ENCODE measurements at regions not wholly inside any gene's neighbourhood (a gene's known extent, or its start where the extent isn't known, plus 50 kb on each side); places are given as distances from the start of the nearest gene placed in this dataset.

DNA sequence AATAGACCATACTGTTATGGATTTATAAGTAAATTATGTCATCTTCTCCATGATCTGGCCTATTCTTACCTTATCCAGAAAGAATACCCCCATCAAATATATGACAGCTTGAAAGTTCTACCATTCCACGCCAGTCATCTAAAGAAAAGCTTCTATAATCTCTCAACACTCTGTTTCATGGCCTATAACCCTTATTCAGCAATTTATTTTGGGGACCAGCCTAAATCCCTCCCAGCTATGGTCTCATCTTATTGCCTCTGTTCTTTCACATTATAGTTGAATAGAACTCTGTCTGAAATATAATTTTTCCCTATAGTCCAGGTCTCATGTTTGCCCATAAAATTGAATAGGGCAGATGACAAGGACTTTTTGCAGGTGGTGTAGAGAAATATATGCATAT is 2387.6 kb upstream of the WWC1 start:
- Mint-ChIP-seq H3K4me3 (no peak overlapping the region), H3K4me1 (ENCODE audit: low read depth) (no peaks in the 10 kb centered on the region), H3K9me3 (peaks cover 2% of the 10 kb centered on the region), H3K36me3 (no peaks in the 10 kb centered on the region), H3K27ac (no peak overlapping the region), H3K27me3 (no peaks in the 10 kb centered on the region)
- no peak for DNase-seq
- intact Hi-C loops (cut with micrococcal nuclease), result no loop called here
- ChIA-PET CTCF (no interaction called here), POLR2A (no interaction called here)

DNA sequence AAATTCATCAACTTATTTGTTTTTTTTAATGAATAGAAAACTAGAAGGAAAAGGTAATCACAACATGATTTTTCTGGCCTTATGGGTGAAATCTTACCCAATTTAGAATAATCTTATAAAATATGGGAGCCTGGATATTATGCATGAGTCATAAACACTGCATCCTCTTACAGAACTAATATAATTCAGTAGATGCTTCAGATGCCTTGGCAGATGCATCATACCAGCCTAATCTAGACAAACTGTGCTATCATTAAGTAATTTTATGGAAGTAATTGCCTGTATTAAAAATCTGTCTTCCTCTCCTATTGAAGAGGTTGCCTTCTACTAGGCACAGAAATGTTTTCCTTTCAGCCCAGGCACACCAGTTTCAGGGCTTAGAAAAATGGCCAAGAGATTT is 2384.6 kb upstream of the WWC1 start:
- POLR2A ChIA-PET, result no interaction called here
- H3K36me3 Mint-ChIP-seq, result no peaks in the 10 kb centered on the region
- H3K4me1 Mint-ChIP-seq (ENCODE audit: low read depth), result no peaks in the 10 kb centered on the region
- CTCF ChIA-PET, result no interaction called here
- DNase-seq, result no peak
- no peak overlapping the region for H3K27ac Mint-ChIP-seq
- no peak overlapping the region for H3K4me3 Mint-ChIP-seq
- H3K9me3 Mint-ChIP-seq, result peaks cover 8% of the 10 kb centered on the region
- intact Hi-C loops (cut with micrococcal nuclease), result no loop called here
- no peaks in the 10 kb centered on the region for H3K27me3 Mint-ChIP-seq

DNA sequence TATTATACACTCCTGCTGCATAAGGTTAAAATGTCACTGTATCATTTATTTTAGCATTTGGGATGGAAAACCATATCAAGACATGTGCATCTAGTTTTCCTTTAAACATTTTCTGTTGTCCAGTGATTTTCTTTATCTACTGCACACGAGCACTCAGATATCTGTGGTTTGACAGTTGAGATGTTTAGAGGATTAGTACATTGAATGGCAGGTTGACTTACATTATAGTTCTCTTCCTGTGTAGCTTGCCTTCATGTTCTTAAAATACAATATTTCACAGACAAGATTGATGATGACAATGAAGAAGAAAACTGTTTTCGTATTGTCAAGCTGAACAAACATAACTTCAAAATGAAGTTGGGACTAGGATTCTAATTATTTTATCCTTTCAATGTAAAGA is 2378.4 kb upstream of the WWC1 start:
- ChIA-PET POLR2A (no interaction called here), CTCF (no interaction called here)
- Mint-ChIP-seq H3K4me3 (no peak overlapping the region), H3K27me3 (no peaks in the 10 kb centered on the region), H3K4me1 (ENCODE audit: low read depth) (no peaks in the 10 kb centered on the region), H3K36me3 (no peaks in the 10 kb centered on the region), H3K27ac (no peak overlapping the region), H3K9me3 (peaks cover 16% of the 10 kb centered on the region)
- intact Hi-C loops (cut with micrococcal nuclease), result no loop called here
- no peak for DNase-seq

DNA sequence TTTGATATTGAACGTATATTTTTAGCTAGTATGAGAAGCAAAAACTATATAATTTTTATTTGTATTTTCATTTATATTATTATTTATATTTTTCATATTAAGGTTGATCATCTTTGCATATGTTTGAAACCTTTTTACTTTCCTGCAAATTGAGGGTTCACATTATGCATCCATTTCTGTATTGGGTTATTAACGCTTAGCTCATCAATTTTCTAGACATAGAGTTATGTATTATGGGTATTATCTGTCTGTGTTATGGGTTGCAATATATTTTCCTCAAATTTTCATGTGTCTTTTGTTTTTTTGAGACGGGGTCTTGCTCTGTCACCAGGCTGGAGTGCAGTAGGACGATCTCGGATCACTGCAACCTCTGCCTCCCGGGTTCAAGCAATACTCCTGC is 2377.0 kb upstream of the WWC1 start:
- no peak for DNase-seq
- intact Hi-C loops (cut with micrococcal nuclease), result no loop called here
- Mint-ChIP-seq H3K4me1 (ENCODE audit: low read depth) (no peaks in the 10 kb centered on the region), H3K27me3 (no peaks in the 10 kb centered on the region), H3K36me3 (no peaks in the 10 kb centered on the region), H3K4me3 (no peak overlapping the region), H3K27ac (no peak overlapping the region), H3K9me3 (peaks cover 10% of the 10 kb centered on the region)
- ChIA-PET POLR2A (no interaction called here), CTCF (no interaction called here)

DNA sequence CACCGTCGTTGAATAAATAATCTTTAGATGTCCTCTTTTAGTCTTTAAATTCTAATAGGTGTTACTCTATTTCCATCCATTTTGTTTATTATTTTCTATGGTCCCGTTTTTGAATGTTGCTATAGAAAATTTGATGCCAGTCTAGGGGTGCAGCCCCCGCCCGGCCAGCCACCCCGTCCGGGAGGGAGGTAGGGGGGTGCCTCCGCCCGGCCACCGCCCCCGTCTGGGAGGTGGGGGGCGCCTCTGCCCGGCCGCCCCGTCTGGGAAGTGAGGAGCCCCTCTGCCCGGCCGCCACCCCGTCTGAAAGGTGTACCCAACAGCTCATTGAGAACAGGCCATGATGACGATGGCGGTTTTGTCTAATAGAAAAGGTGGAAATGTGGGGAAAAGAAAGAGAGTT is 2372.2 kb upstream of the WWC1 start:
- ChIA-PET CTCF (no interaction called here), POLR2A (no interaction called here)
- H3K4me1 Mint-ChIP-seq (ENCODE audit: low read depth), result no peaks in the 10 kb centered on the region
- DNase-seq, result no peak
- no peak overlapping the region for H3K27ac Mint-ChIP-seq
- no peak overlapping the region for H3K4me3 Mint-ChIP-seq
- H3K27me3 Mint-ChIP-seq, result no peaks in the 10 kb centered on the region
- H3K36me3 Mint-ChIP-seq, result no peaks in the 10 kb centered on the region
- peaks cover 8% of the 10 kb centered on the region for H3K9me3 Mint-ChIP-seq
- intact Hi-C loops (cut with micrococcal nuclease), result no loop called here

DNA sequence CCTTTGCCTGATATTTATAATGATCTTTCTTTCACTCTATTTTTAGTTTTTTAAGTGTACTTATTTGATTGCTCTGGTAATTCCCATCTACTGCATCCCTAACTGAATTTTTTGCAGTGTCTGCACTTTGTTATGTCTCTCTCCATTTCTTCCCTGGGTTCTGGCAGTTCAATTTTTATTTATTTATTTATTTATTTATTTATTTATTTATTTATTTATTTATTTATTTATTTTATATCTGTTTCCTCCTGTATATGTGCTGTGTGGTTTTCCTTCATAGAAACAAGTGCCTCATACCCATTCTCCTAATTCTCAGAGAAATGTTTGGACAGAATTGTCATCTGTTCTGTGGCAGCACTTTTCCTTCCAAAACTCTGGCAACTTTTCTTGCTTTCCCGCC is 2370.8 kb upstream of the WWC1 start:
- Mint-ChIP-seq H3K9me3 (peaks cover 9% of the 10 kb centered on the region), H3K27ac (no peak overlapping the region), H3K4me3 (no peak overlapping the region), H3K36me3 (no peaks in the 10 kb centered on the region), H3K27me3 (no peaks in the 10 kb centered on the region), H3K4me1 (ENCODE audit: low read depth) (no peaks in the 10 kb centered on the region)
- ChIA-PET CTCF (no interaction called here), POLR2A (no interaction called here)
- intact Hi-C loops (cut with micrococcal nuclease), result no loop called here
- no peak for DNase-seq

DNA sequence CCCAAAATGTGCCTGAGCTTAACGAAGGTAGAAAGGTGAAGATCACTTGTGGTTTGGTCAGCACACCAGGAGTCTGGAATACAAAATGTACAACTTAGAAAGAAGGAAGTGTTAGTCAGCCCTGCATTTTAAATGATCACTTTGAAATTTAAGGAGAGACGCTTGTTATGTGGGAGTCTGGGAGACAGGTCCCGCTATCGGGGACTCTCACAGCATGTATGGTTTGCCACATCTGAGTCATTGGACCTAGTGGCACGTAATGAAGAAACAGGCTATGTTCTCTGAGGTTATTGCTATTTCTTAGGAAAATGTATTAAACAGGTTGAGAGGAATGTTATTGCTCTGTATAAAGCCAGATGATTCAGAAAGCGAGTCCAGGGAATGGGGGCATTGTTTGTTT is 2362.5 kb upstream of the WWC1 start:
- intact Hi-C loops (cut with micrococcal nuclease), result no loop called here
- no peak overlapping the region for H3K27ac Mint-ChIP-seq
- H3K9me3 Mint-ChIP-seq, result peaks cover 23% of the 10 kb centered on the region
- H3K4me3 Mint-ChIP-seq, result no peak overlapping the region
- no peaks in the 10 kb centered on the region for H3K36me3 Mint-ChIP-seq
- DNase-seq, result no peak
- H3K27me3 Mint-ChIP-seq, result no peaks in the 10 kb centered on the region
- ChIA-PET CTCF (no interaction called here), POLR2A (no interaction called here)
- H3K4me1 Mint-ChIP-seq (ENCODE audit: low read depth), result no peaks in the 10 kb centered on the region

DNA sequence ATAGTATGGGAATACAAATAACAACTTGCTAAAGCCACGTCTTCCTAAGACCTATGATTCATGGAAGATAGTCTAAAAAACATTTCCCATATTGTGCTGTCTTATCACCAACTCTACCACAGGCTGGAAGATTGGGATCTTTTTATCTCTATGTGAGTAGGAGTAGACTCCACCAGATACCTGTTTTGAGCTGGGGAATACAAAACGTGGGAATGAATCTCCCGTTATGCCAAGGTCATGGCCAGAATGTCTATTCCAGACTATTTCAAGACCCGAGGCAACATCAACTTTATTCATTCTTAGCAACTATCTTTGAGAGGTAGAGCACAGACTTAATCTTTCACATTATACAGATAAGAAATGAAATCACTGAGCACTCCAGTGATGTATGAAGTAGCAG is 2350.9 kb upstream of the WWC1 start:
- H3K4me1 Mint-ChIP-seq (ENCODE audit: low read depth), result no peaks in the 10 kb centered on the region
- H3K9me3 Mint-ChIP-seq, result no peaks in the 10 kb centered on the region
- ChIA-PET POLR2A (no interaction called here), CTCF (no interaction called here)
- no peak overlapping the region for H3K4me3 Mint-ChIP-seq
- no peaks in the 10 kb centered on the region for H3K36me3 Mint-ChIP-seq
- H3K27ac Mint-ChIP-seq, result no peak overlapping the region
- intact Hi-C loops (cut with micrococcal nuclease), result no loop called here
- DNase-seq, result no peak
- no peaks in the 10 kb centered on the region for H3K27me3 Mint-ChIP-seq

DNA sequence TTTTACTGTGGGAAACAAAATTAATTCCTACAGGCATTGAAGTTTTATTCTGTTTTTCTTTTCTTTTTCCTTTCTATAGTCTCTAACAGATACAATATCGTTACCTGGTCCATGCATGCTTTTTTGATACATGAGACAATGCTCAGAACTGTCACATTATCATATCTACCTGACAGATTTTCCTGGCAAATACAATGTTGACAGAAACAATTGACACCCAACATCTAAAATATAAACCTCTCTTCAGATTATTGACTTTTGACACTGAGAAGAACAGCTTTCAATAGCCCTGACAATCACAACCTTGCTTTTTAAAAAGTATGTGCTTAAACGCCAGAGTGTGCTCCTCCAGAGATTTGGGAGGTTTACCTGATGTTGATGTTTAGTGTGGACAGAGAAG is 2334.6 kb upstream of the WWC1 start:
- no peaks in the 10 kb centered on the region for H3K27me3 Mint-ChIP-seq
- no peaks in the 10 kb centered on the region for H3K4me1 Mint-ChIP-seq (ENCODE audit: low read depth)
- CTCF ChIA-PET, result no interaction called here
- H3K4me3 Mint-ChIP-seq, result no peak overlapping the region
- POLR2A ChIA-PET, result no interaction called here
- peaks cover 9% of the 10 kb centered on the region for H3K9me3 Mint-ChIP-seq
- H3K27ac Mint-ChIP-seq, result no peak overlapping the region
- no peaks in the 10 kb centered on the region for H3K36me3 Mint-ChIP-seq
- DNase-seq, result no peak
- intact Hi-C loops (cut with micrococcal nuclease), result no loop called here

DNA sequence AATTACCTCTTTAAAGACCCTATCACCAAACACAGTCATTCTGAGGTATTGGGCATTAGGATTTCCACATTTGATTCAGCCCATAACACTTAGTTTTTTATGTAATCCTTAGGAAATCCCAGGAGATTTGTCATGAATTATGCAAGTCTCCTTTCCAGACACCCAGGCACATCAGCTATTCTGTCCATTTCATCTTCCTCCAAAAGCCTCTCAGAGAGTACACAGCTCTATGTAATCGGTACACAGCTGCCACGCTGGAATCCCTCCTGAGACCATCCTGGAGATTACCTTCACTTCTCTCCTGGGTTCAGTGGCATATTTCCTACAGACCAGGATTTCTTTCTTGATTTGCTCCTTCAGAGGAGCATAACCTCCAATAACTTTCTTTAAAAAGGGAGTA is 2309.8 kb upstream of the WWC1 start:
- H3K4me3 Mint-ChIP-seq, result no peak overlapping the region
- DNase-seq, result no peak
- H3K27ac Mint-ChIP-seq, result no peak overlapping the region
- H3K4me1 Mint-ChIP-seq (ENCODE audit: low read depth), result no peaks in the 10 kb centered on the region
- CTCF ChIA-PET, result no interaction called here
- POLR2A ChIA-PET, result no interaction called here
- H3K27me3 Mint-ChIP-seq, result no peaks in the 10 kb centered on the region
- no peaks in the 10 kb centered on the region for H3K36me3 Mint-ChIP-seq
- intact Hi-C loops (cut with micrococcal nuclease), result no loop called here
- peaks cover 19% of the 10 kb centered on the region for H3K9me3 Mint-ChIP-seq

DNA sequence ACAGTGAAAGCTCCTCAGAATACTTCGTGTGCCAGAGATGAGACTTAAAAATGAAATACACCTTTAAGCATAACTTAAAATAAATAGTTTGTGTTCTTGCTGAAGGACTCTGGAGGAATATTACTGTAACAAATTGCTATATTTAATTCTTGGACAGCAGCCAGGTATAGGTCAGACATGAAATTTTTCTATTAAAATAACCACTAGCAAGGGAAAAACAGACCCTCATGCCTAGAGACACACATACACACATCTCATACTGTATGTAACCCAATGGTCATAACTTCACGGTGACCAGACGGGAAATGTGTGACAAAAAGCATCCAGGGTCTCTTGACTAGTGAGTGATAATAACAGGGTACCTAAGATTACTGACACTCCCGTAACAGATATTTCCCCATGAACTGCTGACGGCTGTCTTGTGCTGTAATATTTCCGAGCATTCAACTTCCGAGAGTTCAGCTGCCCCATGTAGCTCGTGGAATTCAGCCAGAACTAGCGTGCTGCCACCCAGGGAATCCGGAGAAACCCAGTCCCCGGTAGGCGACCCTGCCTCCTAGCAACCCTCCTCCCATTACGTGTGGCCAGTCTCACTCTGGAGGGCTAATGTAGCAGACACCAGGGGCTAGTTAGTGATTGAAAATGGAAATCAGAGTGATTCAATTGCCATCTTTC is 2295.1 kb upstream of the WWC1 start:
- CTCF ChIA-PET, result no interaction called here
- H3K27me3 Mint-ChIP-seq, result no peaks in the 10 kb centered on the region
- H3K4me3 Mint-ChIP-seq, result no peak overlapping the region
- intact Hi-C loops (cut with micrococcal nuclease), result no loop called here
- H3K27ac Mint-ChIP-seq, result no peak overlapping the region
- POLR2A ChIA-PET, result no interaction called here
- H3K9me3 Mint-ChIP-seq, result peaks cover 15% of the 10 kb centered on the region
- DNase-seq, result no peak
- H3K36me3 Mint-ChIP-seq, result no peaks in the 10 kb centered on the region
- H3K4me1 Mint-ChIP-seq (ENCODE audit: low read depth), result no peaks in the 10 kb centered on the region

DNA sequence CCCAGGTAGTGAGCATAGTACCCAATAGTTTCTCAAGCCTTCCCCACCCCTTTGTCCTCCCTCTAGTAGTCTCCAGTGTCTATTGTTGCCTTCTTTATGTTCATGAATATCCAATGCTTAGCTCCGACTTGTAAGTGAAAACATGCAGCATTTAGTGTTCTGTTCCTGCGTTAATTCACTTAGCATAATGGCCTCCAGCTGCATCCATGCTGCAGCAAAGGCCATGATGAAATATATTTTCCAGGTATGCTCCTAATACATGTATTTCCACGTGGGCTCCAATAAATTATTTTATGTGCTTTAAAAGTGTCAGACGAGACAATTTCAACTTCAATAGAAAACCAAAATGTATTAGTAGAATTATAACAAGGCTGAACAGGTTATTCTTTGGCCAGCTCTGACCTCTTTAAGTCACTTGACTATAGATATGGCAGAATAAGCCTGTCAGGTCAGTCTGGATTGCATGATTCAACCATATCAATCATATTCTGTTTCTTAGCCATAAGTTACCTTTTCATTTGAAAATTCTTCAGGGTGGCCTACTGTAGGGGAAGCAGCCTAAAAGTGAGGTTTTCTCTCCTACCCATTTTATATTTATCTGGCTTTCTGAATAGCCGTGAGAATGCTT is 2291.6 kb upstream of the WWC1 start:
- DNase-seq, result no peak
- no peaks in the 10 kb centered on the region for H3K27me3 Mint-ChIP-seq
- H3K9me3 Mint-ChIP-seq, result peaks cover 12% of the 10 kb centered on the region
- no peak overlapping the region for H3K4me3 Mint-ChIP-seq
- intact Hi-C loops (cut with micrococcal nuclease), result no loop called here
- no peaks in the 10 kb centered on the region for H3K4me1 Mint-ChIP-seq (ENCODE audit: low read depth)
- H3K36me3 Mint-ChIP-seq, result no peaks in the 10 kb centered on the region
- no peak overlapping the region for H3K27ac Mint-ChIP-seq
- CTCF ChIA-PET, result no interaction called here
- POLR2A ChIA-PET, result no interaction called here

DNA sequence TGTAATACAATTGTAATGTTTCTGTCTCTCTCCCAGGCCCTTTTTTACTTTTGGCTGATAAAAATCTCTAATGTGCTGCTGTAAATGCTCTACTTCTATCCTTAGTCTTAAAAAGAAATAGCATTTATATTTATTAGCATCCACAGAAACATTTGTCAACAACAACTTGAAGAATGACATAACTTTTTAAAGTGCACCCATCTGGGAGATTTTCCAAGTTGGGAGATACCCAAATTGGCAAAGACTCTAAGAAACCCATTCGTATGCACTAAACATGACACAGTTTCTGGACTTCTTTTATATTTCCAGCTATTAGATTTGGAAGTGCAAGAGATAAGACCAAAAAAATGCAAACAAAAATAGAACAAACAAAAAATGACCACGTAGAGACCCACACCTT is 2287.4 kb upstream of the WWC1 start:
- CTCF ChIA-PET, result no interaction called here
- no peaks in the 10 kb centered on the region for H3K36me3 Mint-ChIP-seq

More for the DNA sequence above, 2287.4 kb upstream of the WWC1 start:
- peaks cover 14% of the 10 kb centered on the region for H3K9me3 Mint-ChIP-seq
- H3K27me3 Mint-ChIP-seq, result no peaks in the 10 kb centered on the region
- POLR2A ChIA-PET, result no interaction called here
- no peak for DNase-seq
- H3K4me1 Mint-ChIP-seq (ENCODE audit: low read depth), result no peaks in the 10 kb centered on the region
- no peak overlapping the region for H3K4me3 Mint-ChIP-seq
- intact Hi-C loops (cut with micrococcal nuclease), result no loop called here
- no peak overlapping the region for H3K27ac Mint-ChIP-seq
